Suprapubic skin (tissue), 4 donors: ENCODE measurements at regions not wholly inside any gene's neighbourhood (a gene's known extent, or its start where the extent isn't known, plus 50 kb on each side); places are given as distances from the start of the nearest gene placed in this dataset.

ENCODE experiments used
- EP300 ChIP-seq: sonication (generic); formaldehyde crosslinking; IDR thresholded peaks from one replicate; pipeline ENCODE4 v1.6.1; 2017; ENCODE audit warnings: antibody characterized with exemption
- POLR2A ChIP-seq, 2 donors: fragments of 450-650 bp; IDR thresholded peaks; one replicate each; pipeline ENCODE4 v1.6.1; 2017; ENCODE audit warnings: antibody characterized with exemption in 2 of 2, mild to moderate bottlenecking in 2 of 2, moderate library complexity in 2 of 2
- POLR2AphosphoS5 ChIP-seq, 3 donors: sonication (generic); formaldehyde crosslinking; IDR thresholded peaks; one replicate each; pipeline ENCODE4 v1.6.1; 2017; ENCODE audit warnings: antibody characterized with exemption in 3 of 3
- TF ChIP-seq, protein P1 (sequence below), 2 donors: fragments of 200-600 bp in 1 of 2; fragments of 450-650 bp in 1 of 2; sonication (generic) in 1 of 2; IDR thresholded peaks; one replicate each; pipeline ENCODE4 v1.5.1; 2016 to 2019; ENCODE audit warnings: antibody characterized with exemption in 2 of 2, mild to moderate bottlenecking in 1 of 2, moderate library complexity in 1 of 2

DNA sequence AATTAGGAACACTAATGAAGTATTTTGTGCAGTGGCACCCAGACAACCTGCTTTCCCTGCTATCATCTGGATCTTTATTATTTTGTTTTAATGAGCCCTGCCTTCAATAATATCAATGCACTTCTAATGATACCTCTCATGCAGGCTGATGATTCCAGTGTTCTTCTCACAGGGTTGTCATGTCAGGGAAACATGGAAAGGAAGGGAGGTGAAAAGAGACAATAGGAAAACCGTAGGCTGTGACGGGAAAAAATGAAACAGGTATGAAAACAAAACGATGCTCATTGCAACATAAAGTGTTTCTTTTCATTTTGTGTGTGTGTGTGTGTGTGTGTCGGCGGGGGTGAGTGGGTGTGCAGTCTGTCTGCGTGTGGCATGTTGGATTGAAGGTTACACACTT, 102.6 kb upstream of the CTBP2 start:
- TF ChIP-seq POLR2A (IDR thresholded peaks at IDR 0.05): no peak
- TF ChIP-seq, protein P1, sequence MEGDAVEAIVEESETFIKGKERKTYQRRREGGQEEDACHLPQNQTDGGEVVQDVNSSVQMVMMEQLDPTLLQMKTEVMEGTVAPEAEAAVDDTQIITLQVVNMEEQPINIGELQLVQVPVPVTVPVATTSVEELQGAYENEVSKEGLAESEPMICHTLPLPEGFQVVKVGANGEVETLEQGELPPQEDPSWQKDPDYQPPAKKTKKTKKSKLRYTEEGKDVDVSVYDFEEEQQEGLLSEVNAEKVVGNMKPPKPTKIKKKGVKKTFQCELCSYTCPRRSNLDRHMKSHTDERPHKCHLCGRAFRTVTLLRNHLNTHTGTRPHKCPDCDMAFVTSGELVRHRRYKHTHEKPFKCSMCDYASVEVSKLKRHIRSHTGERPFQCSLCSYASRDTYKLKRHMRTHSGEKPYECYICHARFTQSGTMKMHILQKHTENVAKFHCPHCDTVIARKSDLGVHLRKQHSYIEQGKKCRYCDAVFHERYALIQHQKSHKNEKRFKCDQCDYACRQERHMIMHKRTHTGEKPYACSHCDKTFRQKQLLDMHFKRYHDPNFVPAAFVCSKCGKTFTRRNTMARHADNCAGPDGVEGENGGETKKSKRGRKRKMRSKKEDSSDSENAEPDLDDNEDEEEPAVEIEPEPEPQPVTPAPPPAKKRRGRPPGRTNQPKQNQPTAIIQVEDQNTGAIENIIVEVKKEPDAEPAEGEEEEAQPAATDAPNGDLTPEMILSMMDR (IDR thresholded peaks at IDR 0.05): no peak
- TF ChIP-seq POLR2AphosphoS5 (IDR thresholded peaks at IDR 0.05): no peak
- TF ChIP-seq EP300: no peak
